Hypothalamus (tissue), 51 donors: ENCODE measurements at regions not wholly inside any gene's neighbourhood (a gene's known extent, or its start where the extent isn't known, plus 50 kb on each side); places are given as distances from the start of the nearest gene placed in this dataset.

Experiments
- DNase-seq, 51 donors: peaks; one replicate each; lab custom pipeline; 2025; lab: John Stamatoyannopoulos, UW

DNA sequence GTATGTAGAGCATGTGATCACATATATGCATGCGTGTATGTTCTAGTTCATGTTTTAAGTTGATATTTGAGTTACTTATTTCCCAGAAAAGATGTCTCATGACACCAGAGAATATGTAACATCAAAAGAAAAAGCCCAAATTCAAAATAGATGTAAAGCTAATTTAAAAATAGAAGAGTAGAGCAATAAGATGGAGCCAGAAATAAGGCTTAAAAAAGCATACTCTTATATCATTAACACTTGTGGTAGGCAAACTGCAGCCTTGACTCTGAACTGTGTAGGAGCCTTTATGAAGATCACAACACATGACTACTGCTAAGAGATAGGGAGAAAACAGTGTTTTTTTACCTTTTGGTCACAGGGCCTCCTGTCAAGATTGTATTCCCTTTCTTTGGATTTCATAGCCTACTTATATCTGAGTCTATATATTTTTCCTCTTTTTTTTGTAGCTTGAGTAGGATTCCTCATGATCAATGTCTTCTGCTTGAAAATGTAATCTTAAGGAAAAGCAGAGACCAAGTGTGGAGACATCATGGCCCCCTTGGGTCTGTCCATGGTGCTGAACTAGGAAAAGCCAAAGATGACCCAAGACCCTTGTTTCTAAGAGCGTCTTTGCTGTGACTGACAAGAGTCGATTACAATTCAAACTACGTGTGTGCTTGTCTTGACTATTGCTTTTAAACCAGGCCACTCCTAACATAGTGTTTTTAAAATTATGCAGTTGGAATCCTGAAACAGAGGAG lies 390.4 kb downstream of the SHISA9 start:
- no peak for DNase-seq

DNA sequence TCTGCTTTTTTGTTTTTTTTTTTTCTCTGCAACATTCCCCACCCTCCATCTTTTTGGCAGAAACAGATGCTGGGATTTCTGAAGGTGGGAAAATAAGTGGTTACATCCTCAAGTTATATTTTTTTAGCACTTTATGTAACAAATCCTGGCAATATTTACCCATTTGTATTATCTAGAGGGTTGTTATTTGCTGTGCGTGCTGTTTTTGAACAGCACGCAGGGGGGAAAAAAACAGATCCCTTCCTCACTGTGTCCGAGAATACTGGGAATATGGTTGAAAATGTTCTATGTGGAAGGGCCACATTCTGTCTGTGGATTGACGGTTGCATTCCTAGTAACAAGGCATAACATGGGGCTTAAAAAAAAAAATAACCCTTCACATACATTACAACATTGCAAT lies 394.8 kb downstream of the SHISA9 start:
- DNase-seq = no peak

DNA sequence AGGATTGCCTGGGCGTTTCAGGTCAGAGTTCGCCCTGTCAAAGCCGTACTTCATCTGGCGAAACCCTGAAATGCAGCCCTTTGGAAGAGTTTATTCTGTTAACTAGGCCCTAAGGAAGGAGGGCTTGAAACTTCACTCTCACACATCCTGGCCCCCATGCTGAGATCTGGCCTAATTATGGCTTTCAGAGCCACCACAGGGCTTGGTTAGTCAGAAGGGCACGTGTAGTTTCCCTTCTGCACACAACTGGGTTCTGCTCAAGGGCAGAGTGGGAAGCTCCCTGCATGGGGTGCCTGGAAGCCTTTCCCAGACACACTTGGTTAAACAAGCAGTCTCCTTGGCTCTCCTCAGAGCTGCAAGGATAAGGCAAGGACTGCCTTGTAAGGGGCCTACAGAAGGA lies 397.3 kb downstream of the SHISA9 start:
- DNase-seq = peak in 2 of 51 donors; percentile 2 to 4

DNA sequence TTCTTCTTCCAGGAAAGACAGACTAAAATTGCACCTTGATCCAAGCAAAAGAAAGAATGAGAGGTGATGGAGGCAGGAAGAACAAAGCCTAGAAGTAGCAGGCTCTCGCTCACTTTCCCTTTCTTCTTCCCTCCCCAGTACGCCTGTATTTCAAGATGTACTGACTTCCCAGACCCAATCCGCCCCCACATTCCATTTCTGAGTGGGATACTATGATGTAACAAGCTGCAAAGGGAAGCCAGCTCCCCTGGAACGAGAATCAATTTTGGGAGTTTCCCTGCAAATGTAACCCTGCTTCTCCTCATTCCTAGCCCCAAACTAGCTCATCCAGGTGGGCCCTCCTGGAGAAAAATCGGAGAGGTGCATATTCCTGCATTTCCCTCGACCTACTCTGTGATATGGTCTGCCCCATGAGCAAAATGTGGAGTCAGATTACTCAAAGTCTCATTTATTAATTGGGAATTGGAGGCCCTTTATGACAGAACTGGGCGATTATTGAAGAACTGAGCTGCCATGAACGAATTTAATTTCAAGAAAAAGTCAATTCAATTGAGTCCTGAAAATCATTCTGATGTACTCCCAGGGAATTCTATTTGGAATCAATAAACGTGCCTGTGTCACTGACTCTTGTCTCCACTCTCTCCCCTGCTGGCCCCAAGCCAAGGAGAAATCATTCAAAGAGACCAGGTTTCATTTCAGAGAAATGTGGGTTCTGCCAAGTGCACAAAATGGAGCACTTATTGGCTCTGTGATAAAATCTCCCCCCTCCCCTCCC lies 398.9 kb downstream of the SHISA9 start:
- no peak for DNase-seq

DNA sequence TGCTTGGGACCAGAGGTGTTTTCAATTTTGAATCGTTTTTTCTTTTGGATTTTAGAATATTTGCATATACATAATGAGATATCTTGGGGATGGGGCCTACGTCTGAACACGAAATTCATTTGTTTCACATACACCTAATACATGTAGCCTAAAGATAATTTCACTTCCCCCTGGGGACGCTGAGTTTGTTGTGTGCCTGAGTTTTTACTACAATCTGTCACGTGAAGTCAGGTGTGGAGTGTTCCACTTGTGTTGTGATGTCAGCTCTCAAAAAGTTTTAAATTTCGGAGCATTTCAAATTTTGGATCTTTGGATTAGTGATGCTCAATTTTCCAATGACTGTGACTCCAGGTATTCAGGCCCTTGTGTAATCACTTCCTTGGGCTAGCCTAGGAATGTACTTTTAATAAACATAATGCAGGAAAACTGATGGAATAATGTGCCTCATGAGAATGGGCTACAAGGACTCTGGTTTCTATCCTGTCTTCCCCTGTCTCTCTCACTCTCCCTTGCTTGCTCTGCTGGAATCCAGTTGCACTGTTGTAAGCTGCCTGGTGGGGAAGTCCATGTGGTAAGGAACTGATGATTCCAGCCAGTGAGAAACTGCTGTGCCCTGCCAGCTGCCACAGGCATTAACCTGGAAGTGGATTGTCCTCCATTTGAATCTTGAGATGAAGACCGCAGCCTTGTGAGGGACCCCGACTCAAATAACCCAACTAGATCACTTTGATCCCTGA lies 403.8 kb downstream of the SHISA9 start:
- DNase-seq = no peak

DNA sequence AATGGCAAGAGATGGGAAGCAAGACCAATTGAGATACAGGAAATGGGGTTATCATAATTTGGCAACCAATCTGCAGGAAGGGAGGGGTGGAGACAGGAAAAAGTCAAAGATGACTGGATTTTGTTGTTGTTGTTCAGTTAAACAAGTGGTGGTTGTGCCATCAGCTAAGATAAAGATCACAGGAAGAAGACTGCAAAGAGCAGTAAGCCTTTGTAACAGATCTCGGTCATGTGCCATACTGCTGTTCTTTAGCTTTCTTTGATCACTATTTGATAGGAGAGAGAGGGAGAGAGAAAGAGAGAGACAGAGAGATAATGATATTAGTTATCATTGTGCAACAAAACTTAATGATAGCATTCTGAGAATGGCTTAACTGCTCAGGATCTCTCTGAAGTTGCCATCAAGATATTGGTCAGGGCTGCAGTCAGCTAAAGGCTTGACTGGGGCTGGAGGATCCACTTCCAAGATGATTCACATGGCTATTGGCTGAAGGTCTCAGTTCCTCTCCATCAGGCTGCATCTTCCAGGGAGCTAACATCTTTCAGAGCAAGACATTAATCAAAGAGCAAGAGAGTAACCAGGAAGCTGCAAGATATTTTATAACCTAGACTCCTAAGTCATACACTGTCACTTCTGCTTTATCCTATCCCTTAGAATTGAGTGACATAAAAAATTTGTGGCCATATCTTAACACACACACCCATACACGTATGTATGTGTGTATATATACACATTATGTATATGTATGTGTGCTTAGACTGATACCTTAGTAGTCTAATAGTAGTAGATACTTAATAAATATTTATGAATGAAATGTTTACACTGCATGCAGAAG lies 405.0 kb downstream of the SHISA9 start:
- no peak for DNase-seq

DNA sequence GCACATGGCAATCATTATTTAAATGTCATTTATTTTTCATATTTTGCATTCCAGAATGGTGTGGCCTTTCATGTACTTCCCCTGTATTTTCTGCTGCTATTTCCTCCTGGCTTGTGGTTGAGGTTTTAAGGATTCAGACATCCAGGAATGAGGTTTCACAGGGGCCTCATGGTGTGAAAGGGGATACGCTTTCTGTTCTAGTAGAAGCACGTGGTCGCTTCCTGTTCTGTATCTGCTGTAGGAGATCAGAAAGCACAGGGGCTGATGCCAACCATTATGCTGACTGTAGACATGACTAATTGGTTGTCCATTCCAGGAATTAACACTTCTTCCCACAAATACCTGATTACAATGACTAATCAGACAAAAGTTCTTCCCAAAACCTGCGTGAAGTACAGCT lies 405.9 kb downstream of the SHISA9 start:
- DNase-seq = no peak

DNA sequence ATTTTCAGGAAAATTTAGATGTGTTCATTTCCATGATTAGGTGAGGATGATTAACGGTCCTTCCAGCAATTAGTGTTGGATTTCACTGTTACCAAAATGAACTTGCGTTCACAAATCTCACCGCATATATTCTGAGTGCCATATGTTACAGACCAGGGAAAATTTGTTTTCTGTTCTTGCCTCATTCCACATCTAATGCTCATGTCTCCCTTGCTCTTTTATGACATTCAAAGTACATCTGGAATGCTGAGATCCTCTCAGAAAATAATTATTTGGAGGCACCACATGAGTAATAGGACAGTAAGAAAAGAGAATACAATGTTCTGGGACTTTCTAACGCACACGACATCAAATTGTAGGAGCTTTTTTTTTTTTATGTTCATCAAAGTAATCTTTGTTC lies 406.5 kb downstream of the SHISA9 start:
- no peak for DNase-seq

DNA sequence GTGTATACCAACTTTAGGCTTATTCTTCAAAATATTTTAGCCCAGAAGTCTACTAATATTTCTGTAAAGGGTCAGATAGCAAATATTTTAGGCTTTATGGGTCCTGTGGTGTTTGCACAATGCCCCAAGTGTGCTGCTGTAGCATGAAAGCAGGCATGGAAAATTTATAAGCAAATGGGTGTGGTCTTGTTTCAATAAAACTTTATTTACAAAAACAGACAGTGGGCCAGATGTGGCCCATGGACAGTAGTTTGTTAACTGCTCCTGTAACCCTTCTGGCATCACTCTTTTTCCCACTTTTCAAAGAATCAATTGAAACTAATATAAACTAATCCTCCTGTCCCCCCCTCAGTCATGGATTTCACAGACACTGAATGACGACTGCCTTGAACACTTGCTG lies 410.7 kb downstream of the SHISA9 start:
- no peak for DNase-seq

DNA sequence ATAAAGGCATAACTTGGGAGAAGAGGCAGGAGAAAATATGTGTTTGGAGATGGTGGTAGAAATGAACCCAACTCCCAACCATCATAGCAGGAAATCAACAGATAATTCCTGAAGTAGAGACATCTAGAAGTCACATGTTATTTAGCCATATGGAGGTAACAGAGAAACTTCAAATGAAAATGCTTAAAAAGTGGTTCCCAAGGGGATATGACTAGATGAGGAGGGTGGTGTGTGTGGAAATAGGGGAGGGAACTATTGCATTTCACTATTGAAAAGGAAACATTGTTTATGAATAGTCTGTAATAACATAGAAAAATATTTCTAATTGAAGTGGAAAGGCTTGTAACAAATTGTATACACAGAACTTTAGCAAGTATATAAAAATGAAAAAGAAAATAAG lies 412.0 kb downstream of the SHISA9 start:
- DNase-seq = no peak

DNA sequence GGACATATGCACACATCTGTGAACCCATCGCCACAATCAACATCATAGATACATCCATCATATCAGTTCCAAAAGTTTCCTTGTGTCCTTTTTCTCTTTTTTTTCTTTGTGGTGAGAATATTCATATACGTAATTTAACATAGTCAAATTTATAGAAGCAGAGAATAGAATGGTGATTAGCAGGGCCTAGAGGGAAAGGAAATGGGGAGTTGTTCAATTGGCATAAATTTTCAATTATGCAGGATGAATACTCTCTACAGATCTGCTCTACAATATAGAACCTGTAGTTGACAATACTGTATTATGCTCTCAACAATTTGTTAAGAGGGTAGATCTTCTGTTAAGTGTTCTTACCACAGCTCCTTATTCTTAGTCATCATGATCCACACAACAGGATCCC lies 413.2 kb downstream of the SHISA9 start:
- DNase-seq = no peak

DNA sequence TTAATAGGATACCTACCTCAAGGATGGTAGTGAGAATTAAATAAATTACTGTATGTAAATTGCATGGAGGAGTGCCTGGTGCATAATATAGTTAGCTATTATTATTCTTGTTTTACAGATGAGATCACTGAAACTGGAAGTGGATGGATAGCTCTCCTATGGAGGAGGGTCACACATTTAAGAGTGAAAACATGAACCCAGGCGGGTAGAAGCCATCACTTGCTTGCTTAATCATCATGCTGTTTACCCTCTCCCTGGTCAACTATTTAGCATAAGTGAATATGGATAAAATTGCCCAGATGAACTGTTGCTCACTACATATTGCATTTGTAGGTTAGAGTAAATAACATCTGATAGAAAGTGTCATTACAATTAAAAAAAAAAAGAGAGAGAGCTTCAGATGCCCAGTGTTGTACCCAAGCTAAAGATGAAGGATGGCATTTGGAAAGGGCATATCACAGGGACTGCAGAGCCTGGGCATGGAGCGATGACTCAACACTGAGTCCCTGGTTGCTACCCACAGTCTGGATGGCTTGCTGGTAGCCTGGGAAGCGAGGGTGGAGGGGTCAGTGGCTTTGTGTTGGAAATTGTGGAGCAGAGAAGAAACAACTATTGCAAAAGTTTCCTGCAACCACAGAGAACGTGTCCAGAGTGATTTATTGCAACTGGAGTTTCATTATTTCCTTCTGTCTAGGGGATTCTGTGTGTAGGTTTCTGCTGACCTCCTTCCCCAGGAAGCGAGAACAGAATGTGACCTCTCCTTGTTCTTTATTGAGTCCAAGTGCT lies 414.4 kb downstream of the SHISA9 start:
- peak in 2 of 51 donors; percentile 9 to 27 for DNase-seq

DNA sequence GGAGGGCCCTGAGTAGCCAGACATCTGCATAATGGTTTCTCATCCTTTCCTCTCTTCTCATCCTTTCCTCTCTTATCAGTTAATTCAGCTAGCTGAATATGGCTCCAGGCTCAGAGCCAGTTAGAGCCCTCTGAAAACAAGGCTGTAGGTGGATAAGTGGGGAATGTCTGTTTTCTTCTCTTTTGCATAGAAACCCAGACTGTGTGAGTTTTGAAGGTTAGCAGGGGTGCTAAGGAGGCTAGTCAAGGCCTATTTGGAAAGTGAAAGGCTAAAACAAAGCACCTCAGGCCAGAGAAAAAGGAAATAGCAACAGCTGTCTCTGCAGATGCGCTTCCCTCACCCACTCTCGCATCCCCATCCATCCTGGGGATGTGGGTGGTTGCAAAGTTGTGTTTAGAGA lies 420.9 kb downstream of the SHISA9 start:
- peak in 1 of 51 donors; percentile 29 for DNase-seq

DNA sequence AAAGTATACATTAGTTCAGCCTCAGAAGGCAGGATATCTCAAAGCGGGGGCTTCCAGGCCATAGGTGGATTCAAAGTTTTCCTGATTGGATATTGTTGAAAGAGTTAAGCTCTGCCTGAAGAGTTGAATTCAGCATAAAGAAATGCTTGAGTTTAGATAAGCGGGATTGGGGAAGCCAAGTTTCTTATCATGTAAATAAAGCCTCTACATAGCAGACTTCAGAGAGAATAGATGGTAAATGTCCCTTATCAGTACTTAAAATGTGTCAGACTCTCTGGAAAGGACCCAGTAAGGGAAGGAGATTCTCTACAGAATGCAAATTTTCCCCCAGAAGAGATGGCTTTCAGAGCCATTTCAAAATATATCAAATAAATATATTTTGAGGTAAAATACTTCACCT lies 423.5 kb downstream of the SHISA9 start:
- DNase-seq = no peak

DNA sequence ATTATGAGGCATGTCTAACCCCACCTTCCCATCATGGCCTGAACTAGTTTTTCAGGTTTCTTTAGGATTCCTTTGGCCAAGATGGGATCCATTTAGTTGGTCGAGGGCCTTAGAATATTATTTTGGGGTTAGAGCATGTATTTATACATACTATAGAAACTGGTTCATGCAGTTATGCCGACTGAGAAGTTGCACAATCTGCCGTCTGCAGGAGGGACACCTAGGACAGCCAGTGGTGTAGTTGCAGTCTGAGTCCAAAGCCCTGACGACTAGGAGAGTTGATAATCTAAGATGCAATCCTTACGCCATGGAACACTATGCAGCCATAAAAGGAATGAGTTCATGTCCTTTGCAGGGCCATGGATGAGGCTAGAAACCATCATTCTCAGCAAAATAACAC lies 424.0 kb downstream of the SHISA9 start:
- DNase-seq = no peak

DNA sequence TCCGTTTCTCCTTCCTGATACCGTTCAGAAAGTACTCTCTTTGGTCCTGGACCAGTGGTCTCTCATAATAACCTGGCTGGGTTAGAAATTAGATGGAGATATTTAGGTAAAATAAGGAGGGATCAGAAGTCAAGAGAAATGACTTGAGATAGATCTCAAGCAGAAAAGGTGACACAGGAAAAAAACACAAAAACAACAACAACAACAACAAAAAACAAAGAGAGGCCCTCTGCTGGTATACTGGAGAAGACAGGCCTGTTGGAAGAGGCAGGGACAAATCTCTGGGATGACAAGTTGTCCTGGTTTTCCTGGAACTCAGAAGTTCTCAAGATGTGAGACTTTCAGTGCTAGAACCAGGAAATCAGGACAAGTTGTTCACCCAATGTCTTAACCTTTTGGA lies 430.5 kb downstream of the SHISA9 start:
- no peak for DNase-seq

DNA sequence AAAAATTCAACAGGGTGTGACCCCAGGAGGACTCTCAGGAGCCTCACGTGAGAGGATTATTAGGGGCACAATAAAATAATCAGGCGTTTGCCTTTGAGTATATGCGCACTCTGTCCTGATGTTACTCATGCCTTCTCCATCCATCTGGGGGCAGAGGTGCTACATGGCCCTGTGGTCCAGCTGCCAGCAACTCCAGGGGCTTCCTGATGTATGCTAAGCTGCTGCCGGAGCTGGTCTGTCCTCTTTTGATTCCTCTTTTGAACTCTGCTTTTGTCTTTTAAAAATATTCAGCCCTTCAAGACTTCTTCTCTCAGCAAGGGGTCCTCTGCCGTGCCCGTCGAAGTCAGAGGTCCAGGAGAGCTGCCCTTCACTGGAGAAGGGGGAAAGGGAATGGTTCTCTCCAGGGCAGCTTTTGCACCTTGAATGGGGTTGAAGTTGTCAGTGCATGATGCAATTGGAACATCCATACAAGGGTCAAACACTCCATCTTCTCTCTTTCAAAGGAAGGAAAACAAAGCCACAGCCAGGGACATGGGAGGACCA lies 431.4 kb downstream of the SHISA9 start:
- DNase-seq = no peak

DNA sequence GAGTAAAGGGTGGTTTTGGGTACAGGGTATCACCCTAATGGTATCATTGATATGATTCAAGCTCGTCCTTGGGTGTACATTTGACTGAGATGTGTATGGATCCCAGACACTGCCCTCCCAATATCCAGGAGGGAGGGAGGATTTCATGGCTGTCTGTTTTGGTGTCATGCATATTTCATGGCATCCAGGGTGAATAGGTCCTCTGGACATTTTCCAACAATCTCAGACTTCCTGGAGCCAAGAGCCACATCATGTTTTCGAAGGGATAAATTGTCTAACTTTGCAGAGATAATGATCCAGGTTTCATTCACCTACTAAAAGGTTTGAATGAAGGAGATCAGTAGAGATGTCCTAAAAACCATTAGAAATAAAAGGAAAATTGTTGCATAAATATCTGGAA lies 431.9 kb downstream of the SHISA9 start:
- DNase-seq = no peak

DNA sequence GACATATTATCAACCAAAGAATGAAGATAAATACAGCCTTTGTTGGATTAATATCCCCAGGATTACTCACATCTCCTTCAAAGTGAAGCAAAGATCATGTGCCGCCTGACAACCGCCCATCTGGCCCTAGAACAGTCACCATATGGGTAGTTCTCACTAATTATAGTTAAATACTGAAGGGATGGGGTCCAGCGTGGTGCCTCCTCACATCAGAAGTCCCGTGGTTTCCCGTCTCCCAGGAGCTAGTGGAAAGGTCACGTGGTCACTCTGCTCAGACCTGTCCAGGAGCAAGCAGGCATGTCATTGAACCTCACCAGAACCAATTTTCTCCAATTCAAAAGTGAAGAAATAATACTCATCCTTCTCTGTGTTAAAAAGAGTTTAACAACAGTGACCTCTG lies 434.5 kb downstream of the SHISA9 start:
- no peak for DNase-seq

DNA sequence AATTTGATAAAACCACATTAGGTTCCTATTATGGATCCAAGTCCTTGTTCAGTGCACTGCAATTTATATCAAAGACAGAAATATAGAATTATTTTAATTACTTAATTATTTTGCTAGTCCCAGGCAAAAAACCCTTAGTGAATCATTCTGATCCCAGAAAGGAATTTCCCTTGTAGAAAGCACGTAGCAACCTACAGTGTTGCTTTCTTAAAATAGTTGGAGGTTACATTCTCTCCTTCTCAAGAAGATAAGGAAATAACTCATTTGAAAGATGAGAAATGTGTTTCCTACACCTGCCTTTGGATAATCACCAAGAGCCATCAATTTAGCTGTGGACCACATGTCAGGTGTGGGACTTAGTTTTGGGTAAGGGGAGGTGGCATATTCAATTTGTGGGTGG lies 434.9 kb downstream of the SHISA9 start:
- DNase-seq = no peak
